Suprapubic skin (tissue), 4 donors: ENCODE measurements at regions not wholly inside any gene's neighbourhood (a gene's known extent, or its start where the extent isn't known, plus 50 kb on each side); places are given as distances from the start of the nearest gene placed in this dataset.

Source experiments
- DNase-seq, 2 donors: peaks; one replicate each; pipeline ENCODE4 v3.0.0-alpha.2; 2019; ENCODE audit warnings: low spot score in 2 of 2
- H3K27ac ChIP-seq: fragments of 200-600 bp; sonication (generic); one replicate; pipeline ENCODE4 v1.5.1; 2019
- H3K27me3 ChIP-seq: fragments of 200-600 bp; sonication (generic); one replicate; pipeline ENCODE4 v1.5.1; 2019
- H3K36me3 ChIP-seq: fragments of 200-600 bp; sonication (generic); one replicate; pipeline ENCODE4 v1.5.1; 2019
- H3K4me1 ChIP-seq: fragments of 200-600 bp; sonication (generic); one replicate; pipeline ENCODE4 v1.5.1; 2019
- H3K4me3 ChIP-seq: fragments of 200-600 bp; sonication (generic); one replicate; pipeline ENCODE4 v1.5.1; 2019; ENCODE audit warnings: mild to moderate bottlenecking
- H3K9me3 ChIP-seq: fragments of 200-600 bp; sonication (generic); one replicate; pipeline ENCODE4 v1.5.1; 2019
- EP300 ChIP-seq: sonication (generic); formaldehyde crosslinking; IDR thresholded peaks from one replicate; pipeline ENCODE4 v1.6.1; 2017; ENCODE audit warnings: antibody characterized with exemption
- POLR2A ChIP-seq, 2 donors: fragments of 450-650 bp; IDR thresholded peaks; one replicate each; pipeline ENCODE4 v1.6.1; 2017; ENCODE audit warnings: antibody characterized with exemption in 2 of 2, mild to moderate bottlenecking in 2 of 2, moderate library complexity in 2 of 2
- POLR2AphosphoS5 ChIP-seq, 3 donors: sonication (generic); formaldehyde crosslinking; IDR thresholded peaks; one replicate each; pipeline ENCODE4 v1.6.1; 2017; ENCODE audit warnings: antibody characterized with exemption in 3 of 3
- WGBS: methylation state at CpG from one replicate; pipeline ENCODE4 v1.1.5; 2018; 5-methylcytosine and 5-hydroxymethylcytosine counted together
- TF ChIP-seq, protein P1 (sequence below), 2 donors: fragments of 200-600 bp in 1 of 2; fragments of 450-650 bp in 1 of 2; sonication (generic) in 1 of 2; IDR thresholded peaks; one replicate each; pipeline ENCODE4 v1.5.1; 2016 to 2019; ENCODE audit warnings: antibody characterized with exemption in 2 of 2, mild to moderate bottlenecking in 1 of 2, moderate library complexity in 1 of 2

DNA sequence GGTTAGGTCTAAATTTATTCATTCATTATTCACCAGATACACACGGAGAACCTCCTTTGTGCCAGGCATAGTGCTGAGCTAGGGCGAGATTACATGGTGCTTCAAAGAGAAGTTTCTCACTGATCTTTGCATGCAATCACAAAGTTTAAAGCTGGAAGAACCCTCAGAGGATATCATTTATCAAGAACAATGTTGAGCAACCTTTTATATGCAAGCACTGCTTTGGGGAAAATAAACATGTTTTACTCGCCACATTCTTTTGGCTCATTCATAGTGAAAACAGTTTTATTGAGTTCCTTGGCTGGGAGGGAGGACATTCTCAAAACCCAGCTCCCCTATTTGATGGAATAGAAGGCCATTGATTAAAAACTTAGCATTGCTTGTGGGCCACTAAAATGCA, 49.8 kb upstream of the XYLT1 start:
- no peaks in the 10 kb centered on the region for H3K4me1 ChIP-seq
- no peaks in the 10 kb centered on the region for H3K9me3 ChIP-seq
- no peaks in the 10 kb centered on the region for H3K27me3 ChIP-seq
- no peaks in the 10 kb centered on the region for H3K36me3 ChIP-seq
- TF ChIP-seq, protein P1, sequence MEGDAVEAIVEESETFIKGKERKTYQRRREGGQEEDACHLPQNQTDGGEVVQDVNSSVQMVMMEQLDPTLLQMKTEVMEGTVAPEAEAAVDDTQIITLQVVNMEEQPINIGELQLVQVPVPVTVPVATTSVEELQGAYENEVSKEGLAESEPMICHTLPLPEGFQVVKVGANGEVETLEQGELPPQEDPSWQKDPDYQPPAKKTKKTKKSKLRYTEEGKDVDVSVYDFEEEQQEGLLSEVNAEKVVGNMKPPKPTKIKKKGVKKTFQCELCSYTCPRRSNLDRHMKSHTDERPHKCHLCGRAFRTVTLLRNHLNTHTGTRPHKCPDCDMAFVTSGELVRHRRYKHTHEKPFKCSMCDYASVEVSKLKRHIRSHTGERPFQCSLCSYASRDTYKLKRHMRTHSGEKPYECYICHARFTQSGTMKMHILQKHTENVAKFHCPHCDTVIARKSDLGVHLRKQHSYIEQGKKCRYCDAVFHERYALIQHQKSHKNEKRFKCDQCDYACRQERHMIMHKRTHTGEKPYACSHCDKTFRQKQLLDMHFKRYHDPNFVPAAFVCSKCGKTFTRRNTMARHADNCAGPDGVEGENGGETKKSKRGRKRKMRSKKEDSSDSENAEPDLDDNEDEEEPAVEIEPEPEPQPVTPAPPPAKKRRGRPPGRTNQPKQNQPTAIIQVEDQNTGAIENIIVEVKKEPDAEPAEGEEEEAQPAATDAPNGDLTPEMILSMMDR (IDR thresholded peaks at IDR 0.05) = no peak
- TF ChIP-seq POLR2A (IDR thresholded peaks at IDR 0.05) (no peak), POLR2AphosphoS5 (IDR thresholded peaks at IDR 0.05) (no peak), EP300 (no peak)
- 36% methylated on average over 3 of the region's 3 CpGs for WGBS
- no peak for DNase-seq
- no peak overlapping the region for H3K4me3 ChIP-seq
- no peak overlapping the region for H3K27ac ChIP-seq
